ENCODE measurements at regions not wholly inside any gene's neighbourhood (a gene's known extent, or its start where the extent isn't known, plus 50 kb on each side); places are given as distances from the start of the nearest gene placed in this dataset.
"Not testable (repeated sequence)": the region's sequence is repeated elsewhere in the genome, so short reads cannot be mapped to it uniquely, and the experiment has no call there.

GRCh38 chr6:125354649-125355048, 52.9 kb upstream of the HDDC2 start:
- DNase-seq (ENCODE audit: low read depth in 4 of 4, low spot score in 3 of 4) = no peak

GRCh38 chr6:125356884-125357283, 55.1 kb upstream of the HDDC2 start:
- no peak for DNase-seq (ENCODE audit: low read depth in 4 of 4, low spot score in 3 of 4)

GRCh38 chr6:125357515-125358256, 55.9 kb upstream of the HDDC2 start:
- no peak for DNase-seq (ENCODE audit: low read depth in 4 of 4, low spot score in 3 of 4)

GRCh38 chr6:125358898-125359297, 57.1 kb upstream of the HDDC2 start:
- DNase-seq (ENCODE audit: low read depth in 4 of 4, low spot score in 3 of 4) = no peak

GRCh38 chr6:125361868-125362267, 60.1 kb upstream of the HDDC2 start:
- no peak for DNase-seq (ENCODE audit: low read depth in 4 of 4, low spot score in 3 of 4)

GRCh38 chr6:125363039-125363823, 61.5 kb upstream of the HDDC2 start:
- peak in 1 of 4 donors; percentile 43 for DNase-seq (ENCODE audit: low read depth in 4 of 4, low spot score in 3 of 4)

- no peak for DNase-seq (ENCODE audit: low read depth in 4 of 4, low spot score in 3 of 4)
Observed at GRCh38 chr6:125363824-125364165, 62.0 kb upstream of the HDDC2 start.

- no peak for DNase-seq (ENCODE audit: low read depth in 4 of 4, low spot score in 3 of 4)
Observed at GRCh38 chr6:125365230-125365629, 63.5 kb upstream of the HDDC2 start.

GRCh38 chr6:125367036-125367782, 65.4 kb upstream of the HDDC2 start:
- no peak for DNase-seq (ENCODE audit: low read depth in 4 of 4, low spot score in 3 of 4)

GRCh38 chr6:125370343-125370742, 68.6 kb upstream of the HDDC2 start:
- no peak for DNase-seq (ENCODE audit: low read depth in 4 of 4, low spot score in 3 of 4)

- no peak for DNase-seq (ENCODE audit: low read depth in 4 of 4, low spot score in 3 of 4)
Observed at GRCh38 chr6:125375013-125375412, 73.2 kb upstream of the HDDC2 start.

GRCh38 chr6:125375821-125376220, 74.1 kb upstream of the HDDC2 start:
- DNase-seq (ENCODE audit: low read depth in 4 of 4, low spot score in 3 of 4) = no peak

GRCh38 chr6:125377621-125378020, 75.9 kb upstream of the HDDC2 start:
- no peak for DNase-seq (ENCODE audit: low read depth in 4 of 4, low spot score in 3 of 4)

- DNase-seq (ENCODE audit: low read depth in 4 of 4, low spot score in 3 of 4) = no peak
Observed at GRCh38 chr6:125379174-125379573, 77.4 kb upstream of the HDDC2 start.

- no peak for DNase-seq (ENCODE audit: low read depth in 4 of 4, low spot score in 3 of 4)
Observed at GRCh38 chr6:125380474-125380873, 78.7 kb upstream of the HDDC2 start.

GRCh38 chr6:125386337-125386736, 84.6 kb upstream of the HDDC2 start:
- DNase-seq (ENCODE audit: low read depth in 4 of 4, low spot score in 3 of 4) = not testable (repeated sequence)

- no peak for DNase-seq (ENCODE audit: low read depth in 4 of 4, low spot score in 3 of 4)
Observed at GRCh38 chr6:125392682-125393081, 90.9 kb upstream of the HDDC2 start.

GRCh38 chr6:125393449-125393858, 91.7 kb upstream of the HDDC2 start:
- no peak for DNase-seq (ENCODE audit: low read depth in 4 of 4, low spot score in 3 of 4)

GRCh38 chr6:125406741-125407140, 105.0 kb upstream of the HDDC2 start:
- DNase-seq (ENCODE audit: low read depth in 4 of 4, low spot score in 3 of 4) = no peak

- DNase-seq (ENCODE audit: low read depth in 4 of 4, low spot score in 3 of 4) = no peak
Observed at GRCh38 chr6:125414507-125414906, 112.7 kb upstream of the HDDC2 start.

- no peak for DNase-seq (ENCODE audit: low read depth in 4 of 4, low spot score in 3 of 4)
Observed at GRCh38 chr6:125415913-125416312, 114.1 kb upstream of the HDDC2 start.

- DNase-seq (ENCODE audit: low read depth in 4 of 4, low spot score in 3 of 4) = no peak
Observed at GRCh38 chr6:125421836-125422235, 120.1 kb upstream of the HDDC2 start.
